Heart right ventricle (tissue), 16 donors: ENCODE measurements at regions not wholly inside any gene's neighbourhood (a gene's known extent, or its start where the extent isn't known, plus 50 kb on each side); places are given as distances from the start of the nearest gene placed in this dataset.

Experiments
- ATAC-seq, 8 donors: fragments of 200-7000 bp; cut with Tn5 transposase; one replicate each; pipeline ENCODE4 v1.9.1; 2020; ENCODE audit warnings: mild to moderate bottlenecking in 8 of 8, moderate library complexity in 8 of 8, moderate number of reproducible peaks in 1 of 8
- DNase-seq, 2 donors: peaks; one replicate each; pipeline ENCODE4 v3.0.0-alpha.2; 2020
- H3K27ac ChIP-seq, 10 donors: fragments of 200-600 bp; sonication (generic) in 2 of 10; one replicate each; pipeline versions ENCODE4 v1.5.0 to v1.8.0; 2020 to 2022; ENCODE audit warnings: mild to moderate bottlenecking in 3 of 10
- H3K27me3 ChIP-seq, 7 donors: fragments of 200-600 bp; one replicate each; pipeline ENCODE4 v1.8.0; 2021 to 2022; ENCODE audit warnings: mild to moderate bottlenecking in 2 of 7
- H3K36me3 ChIP-seq, 9 donors: fragments of 200-600 bp; sonication (generic) in 1 of 9; one replicate each; pipeline versions ENCODE4 v1.5.0 to v1.8.0; 2020 to 2022; ENCODE audit warnings: mild to moderate bottlenecking in 2 of 9
- H3K4me1 ChIP-seq, 9 donors: fragments of 200-600 bp; sonication (generic) in 1 of 9; one replicate each; pipeline versions ENCODE4 v1.5.0 to v1.8.0; 2020 to 2022; ENCODE audit warnings: mild to moderate bottlenecking in 4 of 9
- H3K4me3 ChIP-seq, 10 donors: fragments of 200-600 bp; sonication (generic) in 2 of 10; one replicate each; pipeline versions ENCODE4 v1.5.0 to v1.8.0; 2020 to 2022; ENCODE audit warnings: mild to moderate bottlenecking in 7 of 10, moderate library complexity in 2 of 10
- H3K9me3 ChIP-seq, 11 donors: fragments of 200-600 bp in 10 of 11; sonication (generic) in 2 of 11; one replicate each; pipeline versions ENCODE4 v1.5.0 to v1.8.0; 2013 to 2022; ENCODE audit warnings: mild to moderate bottlenecking in 2 of 11, control low read depth in 1 of 11, moderate library complexity in 1 of 11
- WGBS, 2 donors: extraction: QIAGEN DNeasy Blood & Tissue Kit; methylation state at CpG; one replicate each; pipeline ENCODE4 v1.1.7; 2013; ENCODE audit warnings: inconsistent platforms in 1 of 2; 5-methylcytosine and 5-hydroxymethylcytosine counted together
- intact Hi-C, 10 donors: fragments of 100-400 bp; cut with DNase I; formaldehyde crosslinking; loops; one replicate each; pipeline versions ENCODE4 v1.11.1 to v1.14.2; 2022
- TF ChIP-seq, protein P1 (sequence below), 9 donors: fragments of 200-600 bp; sonication (generic) in 2 of 9; IDR thresholded peaks; one replicate each; pipeline versions ENCODE4 v1.5.0 to v1.8.0; 2021 to 2022; ENCODE audit warnings: antibody characterized with exemption in 9 of 9, mild to moderate bottlenecking in 5 of 9, moderate library complexity in 1 of 9
- donor health status: Arrhythmogenic right ventricular cardiomyopathy.
- donor health status: ischemic (EF 13 %, LVEDD 7.1; RV severe dilation, severe dysfunction).
- donor health status: healthy with polysubstance abuse.
- donor health status: DM: no; HTN: yes; CAD: no.
- donor health status: DM: no; HTN: no; CAD: no.
- donor health status: ischemic (EF 25% LVEDD 6.9; RV normal size, moderate dysfunction).
- donor health status: ischemic (EF 25% LVEDD 5.7; RV mildly dilated, moderate dysfunction).
- donor health status: healthy.
- donor health status: DM: yes; HTN: yes; CAD: no.
- donor health status: Ischemic cardiomyopathy.
- donor health status: ischemic (EF 35%, LVEDD 5.7; RV mildly dilated, moderate dysfunction).
- donor health status: nonischemic (EF 11% LVEDD 7.7; RV severe dilation, severe dysfunction).
- donor health status: DM: yes; HTN: yes; CAD: no.
- donor health status: PGD.
- donor health status: ischemic (EF 29% LVEDD 5.4; RV normal size, mild dysfunction).
- donor health status: nonischemic (EF 23%, LVEDD 6.1; RV moderate dilation, normal function).

DNA sequence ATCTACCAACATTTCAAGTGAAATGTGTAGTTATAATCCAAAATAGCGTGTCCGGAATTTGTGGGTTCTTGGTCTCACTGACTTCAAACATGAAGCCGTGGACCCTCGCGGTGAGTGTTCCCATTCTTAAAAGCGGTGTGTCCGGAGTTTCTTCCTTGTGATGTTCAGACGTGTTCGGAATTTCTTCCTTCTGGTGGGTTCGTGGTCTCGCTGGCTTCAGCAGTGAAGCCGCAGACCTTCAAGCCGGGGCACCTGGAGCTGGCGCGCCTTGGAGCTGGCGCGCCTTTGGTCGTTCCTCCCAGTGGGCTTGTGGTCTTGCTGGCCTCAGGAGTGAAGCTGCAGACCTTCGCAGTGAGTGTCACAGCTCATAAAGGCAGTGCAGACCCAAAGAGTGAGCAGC, 291.5 kb upstream of the EYS start:
- 95 to 96% methylated on average over 19 of the region's 19 CpGs for WGBS, 2 donors
- intact Hi-C loops: no loop called here

DNA sequence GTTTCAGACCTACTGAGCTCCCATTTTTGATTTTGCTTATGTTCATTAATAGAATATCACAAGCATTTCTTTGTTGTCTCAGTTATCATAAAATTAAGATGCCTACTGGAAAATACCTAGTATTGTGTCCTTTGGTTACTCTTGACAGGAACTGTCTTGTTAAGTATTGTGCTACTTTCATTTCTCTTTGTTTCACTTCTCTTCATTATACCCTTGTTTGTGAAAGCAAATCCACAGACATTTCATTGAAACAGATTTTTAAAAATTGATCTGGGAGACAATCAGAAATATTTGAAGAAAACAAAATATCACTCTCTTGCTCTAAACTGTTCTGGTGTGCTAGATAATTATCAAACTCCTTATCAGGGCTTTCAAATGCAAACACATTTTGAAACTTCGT, 290.5 kb upstream of the EYS start:
- Histone ChIP-seq H3K4me3 (no peak overlapping the region), H3K36me3 (no peaks in the 10 kb centered on the region), H3K27me3 (no peaks in the 10 kb centered on the region), H3K27ac (no peak overlapping the region), H3K4me1 (no peaks in the 10 kb centered on the region), H3K9me3 (peaks cover 0 to 8% (median 0%) of the 10 kb centered on the region in 11 donors)
- ATAC-seq: no peak
- DNase-seq: no peak
- intact Hi-C loops: no loop called here
- WGBS, 2 donors: 44 to 60% methylated on average over 1 of the region's 1 CpG
- TF ChIP-seq, protein P1, sequence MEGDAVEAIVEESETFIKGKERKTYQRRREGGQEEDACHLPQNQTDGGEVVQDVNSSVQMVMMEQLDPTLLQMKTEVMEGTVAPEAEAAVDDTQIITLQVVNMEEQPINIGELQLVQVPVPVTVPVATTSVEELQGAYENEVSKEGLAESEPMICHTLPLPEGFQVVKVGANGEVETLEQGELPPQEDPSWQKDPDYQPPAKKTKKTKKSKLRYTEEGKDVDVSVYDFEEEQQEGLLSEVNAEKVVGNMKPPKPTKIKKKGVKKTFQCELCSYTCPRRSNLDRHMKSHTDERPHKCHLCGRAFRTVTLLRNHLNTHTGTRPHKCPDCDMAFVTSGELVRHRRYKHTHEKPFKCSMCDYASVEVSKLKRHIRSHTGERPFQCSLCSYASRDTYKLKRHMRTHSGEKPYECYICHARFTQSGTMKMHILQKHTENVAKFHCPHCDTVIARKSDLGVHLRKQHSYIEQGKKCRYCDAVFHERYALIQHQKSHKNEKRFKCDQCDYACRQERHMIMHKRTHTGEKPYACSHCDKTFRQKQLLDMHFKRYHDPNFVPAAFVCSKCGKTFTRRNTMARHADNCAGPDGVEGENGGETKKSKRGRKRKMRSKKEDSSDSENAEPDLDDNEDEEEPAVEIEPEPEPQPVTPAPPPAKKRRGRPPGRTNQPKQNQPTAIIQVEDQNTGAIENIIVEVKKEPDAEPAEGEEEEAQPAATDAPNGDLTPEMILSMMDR (IDR thresholded peaks at IDR 0.05): no peak

More for the DNA sequence above, 291.5 kb upstream of the EYS start:
- no peak overlapping the region for H3K27ac ChIP-seq
- H3K4me1 ChIP-seq: no peaks in the 10 kb centered on the region
- ATAC-seq (no peak), DNase-seq (no peak)
- TF ChIP-seq, protein P1 (IDR thresholded peaks at IDR 0.05): no peak
- no peak overlapping the region for H3K4me3 ChIP-seq
- H3K27me3 ChIP-seq: no peaks in the 10 kb centered on the region
- H3K9me3 ChIP-seq: peaks cover 0 to 8% (median 0%) of the 10 kb centered on the region in 11 donors
- no peaks in the 10 kb centered on the region for H3K36me3 ChIP-seq

- DNase-seq (no peak), ATAC-seq (no peak)
- Histone ChIP-seq H3K36me3 (no peaks in the 10 kb centered on the region), H3K4me3 (no peak overlapping the region), H3K27me3 (no peaks in the 10 kb centered on the region), H3K9me3 (peaks cover 0 to 8% (median 0%) of the 10 kb centered on the region in 11 donors), H3K4me1 (no peaks in the 10 kb centered on the region), H3K27ac (no peak overlapping the region)
- TF ChIP-seq, protein P1 (IDR thresholded peaks at IDR 0.05): no peak
- WGBS, 2 donors: 80 to 87% methylated on average over 1 of the region's 1 CpG
- intact Hi-C loops: no loop called here
These were observed 289.1 kb upstream of the EYS start for GRCh38 chr6:65996096-65996495.

DNA sequence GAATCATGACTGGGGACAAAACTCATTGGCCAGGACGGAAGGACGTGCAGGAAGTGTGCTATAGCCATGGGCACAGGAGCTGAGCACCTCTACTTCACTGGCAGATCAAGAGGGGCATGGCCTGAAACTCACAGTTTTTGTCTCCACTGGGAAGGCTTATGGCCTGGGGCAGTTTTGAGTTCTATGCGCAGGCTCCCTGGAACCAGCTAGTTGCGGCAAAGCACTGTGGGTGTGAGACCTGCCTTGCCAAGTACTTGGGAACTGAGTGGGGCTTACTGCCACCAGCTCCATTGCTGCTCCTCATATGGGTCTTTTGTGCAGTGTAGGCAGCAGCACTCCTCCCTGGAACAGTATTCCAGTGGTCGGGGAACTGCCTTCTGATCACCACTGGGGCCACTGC, 282.6 kb upstream of the EYS start:
- WGBS, 2 donors: 90 to 97% methylated on average over 5 of the region's 5 CpGs
- no peak overlapping the region for H3K27ac ChIP-seq
- no peak overlapping the region for H3K4me3 ChIP-seq
- intact Hi-C loops: no loop called here
- H3K4me1 ChIP-seq: no peaks in the 10 kb centered on the region
- H3K27me3 ChIP-seq: no peaks in the 10 kb centered on the region
- ATAC-seq (no peak), DNase-seq (no peak)
- no peaks in the 10 kb centered on the region for H3K36me3 ChIP-seq
- TF ChIP-seq, protein P1 (IDR thresholded peaks at IDR 0.05): no peak
- H3K9me3 ChIP-seq: peaks cover 0 to 3% (median 0%) of the 10 kb centered on the region in 11 donors
